ENCODE measurements at regions not wholly inside any gene's neighbourhood (a gene's known extent, or its start where the extent isn't known, plus 50 kb on each side); places are given as distances from the start of the nearest gene placed in this dataset.
A peak's percentile ranks its signal among the peaks of the same experiment; 100 is the strongest.

GRCh38 chr11:133740963-133741362 is 104.3 kb downstream of the SPATA19 start:
- Histone ChIP-seq H2BK120ac (ENCODE audit: low read depth, low read length, poor library complexity, severe bottlenecking) (no peak overlapping the region), H3K4me2 (ENCODE audit: insufficient read depth, insufficient read length, low read length) (no peak overlapping the region), H3K27ac (ENCODE audit: insufficient read length, low read depth, low read length) (no peak overlapping the region), H2BK12ac (ENCODE audit: insufficient read length, low read depth, low read length) (no peak overlapping the region), H3K9me3 (ENCODE audit: control insufficient read depth, low read depth, low read length) (no peaks in the 10 kb centered on the region), H3K4ac (ENCODE audit: low read depth, low read length) (no peak overlapping the region), H4K5ac (ENCODE audit: insufficient read length, low read depth, low read length) (no peak overlapping the region), H3K18ac (ENCODE audit: insufficient read length, low read depth, low read length) (peak overlapping the region; percentile 67), H3T11ph (ENCODE audit: low read length) (no peak overlapping the region), H4K20me1 (ENCODE audit: control insufficient read depth, insufficient read depth, insufficient read length) (no peaks in the 10 kb centered on the region), H3K79me2 (ENCODE audit: insufficient read depth, low read length) (no peaks in the 10 kb centered on the region), H2BK5ac (ENCODE audit: insufficient read length, low read length) (no peak overlapping the region), H3K27me3 (ENCODE audit: insufficient read depth, low read length) (no peaks in the 10 kb centered on the region), H2AFZ (ENCODE audit: low read length) (no peak overlapping the region), H3K56ac (ENCODE audit: insufficient read length, low read depth, low read length) (no peak overlapping the region), H3K23me2 (ENCODE audit: insufficient read length, low read depth, low read length, poor library complexity, severe bottlenecking) (no peaks in the 10 kb centered on the region), H3K9ac (ENCODE audit: extremely low read depth, insufficient read length, low read length) (no peak overlapping the region), H2AK5ac (ENCODE audit: insufficient read length, low read length) (no peak overlapping the region), H4K8ac (replicated peaks; ENCODE audit: insufficient read length, low read depth, low read length) (no peak overlapping the region), H2BK15ac (ENCODE audit: low read depth, low read length) (no peak overlapping the region), H3K4me1 (ENCODE audit: insufficient read depth, low read length) (0 out of 2 replicates have a peak, but pooled peaks cover 3% of the 10 kb centered on the region), H3K23ac (ENCODE audit: insufficient read length, low read depth, low read length) (no peak overlapping the region), H3K14ac (ENCODE audit: insufficient read depth, low read length) (no peak overlapping the region), H3K79me1 (ENCODE audit: insufficient read depth, low read depth, low read length, poor library complexity, severe bottlenecking) (no peaks in the 10 kb centered on the region), H4K91ac (ENCODE audit: insufficient read length, low read depth, low read length) (no peak overlapping the region), H2BK20ac (ENCODE audit: low read depth, low read length, poor library complexity, severe bottlenecking) (peak overlapping the region; percentile 7)
- no peak for DNase-seq
- H3K4me3 Mint-ChIP-seq, result no peak overlapping the region
- TF ChIP-seq CTCF (conservative IDR thresholded peaks at IDR 0.05), result no peak
- peaks cover 4% of the 10 kb centered on the region; the same call in 1 of the 2 replicates for H3K27me3 Mint-ChIP-seq (ENCODE audit: low read depth)
- WGBS (ENCODE audit: extremely low coverage, insufficient read length, low lambda C conversion rate), result no CpG with 5 or more reads among the region's 12 CpGs
- peaks cover 3 to 4% of the 10 kb centered on the region in 2 experiments; a peak in 4 of 5 replicates for H3K9me3 Mint-ChIP-seq
- peaks cover 0 to 5% (median 0%) of the 10 kb centered on the region in 3 experiments; a peak in 4 of 7 replicates for H3K36me3 Mint-ChIP-seq (ENCODE audit: insufficient read depth in 1 of 3, low read depth in 3 of 3)
- peaks cover 13 to 15% of the 10 kb centered on the region in 2 experiments for H3K4me1 Mint-ChIP-seq
- H3K27ac Mint-ChIP-seq, result 0 out of 7 replicates have a peak overlapping the region, but pooled peaks of 1 of the 3 experiments have one; percentile 50

Measured in H9 (cell line).